IMR-90 (cell line): ENCODE measurements at regions not wholly inside any gene's neighbourhood (a gene's known extent, or its start where the extent isn't known, plus 50 kb on each side); places are given as distances from the start of the nearest gene placed in this dataset.
"Not testable (repeated sequence)": the region's sequence is repeated elsewhere in the genome, so short reads cannot be mapped to it uniquely, and the experiment has no call there.

Source experiments
- ATAC-seq: fragments of 200-7000 bp; cut with Tn5 transposase; 2 replicates; pipeline ENCODE4 v1.9.1; 2020; ENCODE audit warnings: low read depth, mild to moderate bottlenecking, moderate library complexity
- BruUV-seq: library from RNA; stranded (reverse); fragments of 400-500 nt; replicated peaks from 2 replicates; lab custom pipeline; 2021; lab: Mats Ljungman, UMichigan
- CTCF ChIA-PET: fragments of 300-600 bp; formaldehyde crosslinking; extraction: SDS; loops from one replicate; lab custom pipeline; 2021; ENCODE audit warnings: antibody characterized with exemption; lab: Yijun Ruan, JAX
- POLR2A ChIA-PET: fragments of 300-600 bp; sonication (Branson Sonifier 250); formaldehyde crosslinking; loops from one replicate; lab custom pipeline; 2022; ENCODE audit warnings: antibody characterized with exemption; ENCODE audit not compliant: unreplicated experiment; lab: Charles Lee
- DNase-seq: peaks from one replicate; pipeline ENCODE4 v3.0.0; 2013
- H2AFZ ChIP-seq: replicated peaks from 2 replicates; pipeline ENCODE3; 2013; ENCODE audit warnings: low read length, mild to moderate bottlenecking; ENCODE audit not compliant: poor library complexity
- H2AK5ac ChIP-seq: 2 replicates; pipeline ENCODE4 v1.6.1; 2013; ENCODE audit warnings: low read depth, low read length, inconsistent platforms
- H2AK9ac ChIP-seq: replicated peaks from 2 replicates; pipeline ENCODE3; 2013; ENCODE audit warnings: mild to moderate bottlenecking, low read depth, low read length, moderate library complexity; ENCODE audit not compliant: poor library complexity
- H2BK120ac ChIP-seq: 2 replicates; pipeline ENCODE4 v1.6.1; 2013; ENCODE audit warnings: low read depth, low read length, inconsistent platforms
- H2BK15ac ChIP-seq: 3 replicates; pipeline ENCODE4 v1.6.1; 2013; ENCODE audit warnings: low read depth, low read length, inconsistent platforms
- H2BK20ac ChIP-seq: 2 replicates; pipeline ENCODE4 v1.6.1; 2013; ENCODE audit warnings: low read depth, mild to moderate bottlenecking, inconsistent platforms, low read length, moderate library complexity
- H2BK5ac ChIP-seq: 2 replicates; pipeline ENCODE4 v1.6.1; 2013; ENCODE audit warnings: mild to moderate bottlenecking, low read depth, low read length, inconsistent platforms; ENCODE audit not compliant: poor library complexity, severe bottlenecking
- H3K14ac ChIP-seq: replicated peaks from 2 replicates; pipeline ENCODE4 v1.6.1; 2013; ENCODE audit warnings: low read depth, low read length, inconsistent platforms
- H3K18ac ChIP-seq: 2 replicates; pipeline ENCODE4 v1.6.1; 2013; ENCODE audit warnings: low read depth, low read length, control low read depth
- H3K23ac ChIP-seq: 2 replicates; pipeline ENCODE4 v1.6.1; 2013; ENCODE audit warnings: low read depth, low read length, inconsistent platforms
- H3K27ac ChIP-seq: 2 replicates; pipeline ENCODE4 v1.5.1; 2013; ENCODE audit warnings: mild to moderate bottlenecking, control low read depth, low read length; ENCODE audit not compliant: insufficient read depth
- H3K27me3 ChIP-seq: 2 replicates; pipeline ENCODE4 v1.6.1; 2013; ENCODE audit warnings: low read length; ENCODE audit not compliant: control insufficient read depth, insufficient read depth
- H3K36me3 ChIP-seq: 2 replicates; pipeline ENCODE4 v1.6.1; 2013; ENCODE audit warnings: low read length, mixed read lengths; ENCODE audit not compliant: control insufficient read depth, insufficient read depth
- H3K4ac ChIP-seq: 2 replicates; pipeline ENCODE4 v1.6.1; 2013; ENCODE audit warnings: low read depth, low read length, inconsistent platforms
- H3K4me1 ChIP-seq: 2 replicates; pipeline ENCODE4 v1.6.1; 2013; ENCODE audit warnings: low read length, mixed read lengths; ENCODE audit not compliant: control insufficient read depth, insufficient read depth
- H3K4me2 ChIP-seq: 2 replicates; pipeline ENCODE4 v1.6.1; 2013; ENCODE audit warnings: low read depth, mild to moderate bottlenecking, control low read depth, low read length, moderate library complexity
- H3K4me3 ChIP-seq: 2 replicates; pipeline ENCODE4 v1.5.1; 2013; ENCODE audit warnings: low read depth, mild to moderate bottlenecking, control low read depth, low read length, moderate library complexity; ENCODE audit not compliant: insufficient read depth
- H3K56ac ChIP-seq: 2 replicates; pipeline ENCODE4 v1.6.1; 2013; ENCODE audit warnings: low read length, inconsistent platforms; ENCODE audit not compliant: insufficient read depth; ENCODE audit errors: extremely low read depth
- H3K79me1 ChIP-seq, 2 experiments: 2 replicates each; pipeline ENCODE4 v1.6.1; 2013; ENCODE audit warnings: low read length in 2 of 2, inconsistent platforms in 1 of 2, low read depth in 1 of 2
- H3K9ac ChIP-seq: 2 replicates; pipeline ENCODE4 v1.6.1; 2013; ENCODE audit warnings: low read depth, low read length, control low read depth
- H3K9me1 ChIP-seq: 2 replicates; pipeline ENCODE4 v1.6.1; 2013; ENCODE audit warnings: low read length, inconsistent platforms; ENCODE audit not compliant: insufficient read depth
- H3K9me3 ChIP-seq: 2 replicates; pipeline ENCODE4 v1.6.1; 2013; ENCODE audit warnings: low read length; ENCODE audit not compliant: control insufficient read depth, insufficient read depth
- H4K20me1 ChIP-seq: 2 replicates; pipeline ENCODE4 v1.6.1; 2013; ENCODE audit warnings: low read length, inconsistent platforms; ENCODE audit not compliant: insufficient read depth
- H4K5ac ChIP-seq: 2 replicates; pipeline ENCODE4 v1.6.1; 2013; ENCODE audit warnings: mild to moderate bottlenecking, low read depth, low read length, control low read depth
- H4K8ac ChIP-seq, 2 experiments: 2 replicates each; pipeline ENCODE4 v1.6.1; 2013; ENCODE audit warnings: low read depth in 2 of 2, low read length in 2 of 2, control low read depth in 1 of 2, inconsistent platforms in 1 of 2
- H4K91ac ChIP-seq: 2 replicates; pipeline ENCODE4 v1.6.1; 2013; ENCODE audit warnings: low read depth, low read length, inconsistent platforms; ENCODE audit not compliant: insufficient read depth
- MAFK ChIP-seq: IDR thresholded peaks from 2 replicates; pipeline ENCODE4 v1.6.1; 2012; ENCODE audit warnings: low read depth, low read length, improper control_type of control experiment
- MXI1 ChIP-seq: IDR thresholded peaks from 2 replicates; pipeline ENCODE4 v1.6.1; 2012; ENCODE audit warnings: low read depth, mild to moderate bottlenecking, low read length, moderate library complexity, borderline replicate concordance
- NFE2L2 ChIP-seq: fragments of 150-350 bp; IDR thresholded peaks from 2 replicates; pipeline ENCODE4 v1.6.1; 2016; ENCODE audit warnings: low read depth, mild to moderate bottlenecking, low read length
- RAD21 ChIP-seq: IDR thresholded peaks from 2 replicates; pipeline ENCODE4 v1.6.1; 2012; ENCODE audit warnings: low read length, improper control_type of control experiment
- RCOR1 ChIP-seq: IDR thresholded peaks from 2 replicates; pipeline ENCODE4 v1.6.1; 2012; ENCODE audit warnings: mild to moderate bottlenecking, low read length, improper control_type of control experiment; ENCODE audit not compliant: insufficient replicate concordance
- WGBS, 2 experiments: methylation state at CpG; one replicate each; pipeline versions ENCODE4 v1.1.5 to v1.1.7; 2013; ENCODE audit warnings: missing lambda C conversion rate in 2 of 2; ENCODE audit not compliant: insufficient read length in 1 of 2; ENCODE audit errors: extremely low coverage in 2 of 2; 5-methylcytosine and 5-hydroxymethylcytosine counted together
- dilution Hi-C: fragments of 300-500 bp; cut with HindIII; formaldehyde crosslinking; loops from one replicate; pipeline ENCODE4 v1.14.3; 2018; ENCODE audit warnings: low sequenced_read_pairs; ENCODE audit not compliant: unreplicated experiment
- in situ Hi-C: fragments of 300-500 bp; cut with MboI; formaldehyde crosslinking; loops from 3 replicates; pipeline ENCODE4 v1.14.3; 2019; ENCODE audit warnings: low sequenced_read_pairs, inconsistent platforms, mixed read lengths
- intact Hi-C: fragments of 100-400 bp; cut with micrococcal nuclease; formaldehyde crosslinking; loops from 2 replicates; pipeline ENCODE4 v1.10.0; 2022
- TF ChIP-seq, protein P1 (sequence below): fragments of 150-350 bp; IDR thresholded peaks from 2 replicates; pipeline ENCODE4 v1.6.1; 2016; ENCODE audit warnings: low read depth, mild to moderate bottlenecking, low read length, moderate library complexity, borderline replicate concordance

DNA sequence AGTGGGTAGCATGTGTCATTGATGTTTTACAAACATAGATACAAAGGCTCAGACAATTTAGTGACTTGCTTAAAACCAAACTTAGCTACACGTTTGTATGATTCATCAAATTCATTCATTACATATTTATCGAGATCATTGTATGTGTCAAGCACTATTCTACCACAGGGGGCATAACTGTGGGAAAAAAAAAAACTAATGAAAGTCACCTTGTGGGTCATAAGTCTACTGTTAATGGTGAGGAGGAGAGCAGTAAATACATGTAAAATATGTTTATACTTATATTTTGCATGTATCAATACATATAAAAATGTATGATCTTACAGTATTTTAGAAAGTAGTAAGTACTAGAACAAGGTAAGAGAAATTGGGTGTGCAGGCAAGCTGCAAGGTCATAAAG is 933.8 kb downstream of the IPMK start:
- H3K56ac ChIP-seq: no peak overlapping the region
- no peaks in the 10 kb centered on the region for H4K20me1 ChIP-seq
- H2AK9ac ChIP-seq: no peak overlapping the region
- ATAC-seq (no peak), DNase-seq (no peak)
- no peak overlapping the region for H2BK120ac ChIP-seq
- H4K5ac ChIP-seq: no peak overlapping the region
- no peak overlapping the region for H4K8ac ChIP-seq
- H2AFZ ChIP-seq: no peak overlapping the region
- H3K4me2 ChIP-seq: no peak overlapping the region
- no peak overlapping the region for H2BK15ac ChIP-seq
- no peaks in the 10 kb centered on the region for H3K9me3 ChIP-seq
- no peak overlapping the region for H2BK20ac ChIP-seq
- dilution Hi-C loops (no loop called here), in situ Hi-C loops (no loop called here), intact Hi-C loops (no loop called here)
- H3K18ac ChIP-seq: no peak overlapping the region
- H3K23ac ChIP-seq: no peak overlapping the region
- POLR2A ChIA-PET: no interaction called here
- H3K9ac ChIP-seq: no peak overlapping the region
- H4K91ac ChIP-seq: no peak overlapping the region
- H3K4me1 ChIP-seq: no peaks in the 10 kb centered on the region
- H3K36me3 ChIP-seq: no peaks in the 10 kb centered on the region
- H3K4me3 ChIP-seq: no peak overlapping the region
- no peaks in the 10 kb centered on the region for H3K27me3 ChIP-seq
- WGBS, 2 experiments: no CpG with 5 or more reads among the region's 2 CpGs
- TF ChIP-seq MXI1 (no peak), MAFK (no peak), NFE2L2 (no peak), RAD21 (no peak), RCOR1 (no peak)
- TF ChIP-seq, protein P1, sequence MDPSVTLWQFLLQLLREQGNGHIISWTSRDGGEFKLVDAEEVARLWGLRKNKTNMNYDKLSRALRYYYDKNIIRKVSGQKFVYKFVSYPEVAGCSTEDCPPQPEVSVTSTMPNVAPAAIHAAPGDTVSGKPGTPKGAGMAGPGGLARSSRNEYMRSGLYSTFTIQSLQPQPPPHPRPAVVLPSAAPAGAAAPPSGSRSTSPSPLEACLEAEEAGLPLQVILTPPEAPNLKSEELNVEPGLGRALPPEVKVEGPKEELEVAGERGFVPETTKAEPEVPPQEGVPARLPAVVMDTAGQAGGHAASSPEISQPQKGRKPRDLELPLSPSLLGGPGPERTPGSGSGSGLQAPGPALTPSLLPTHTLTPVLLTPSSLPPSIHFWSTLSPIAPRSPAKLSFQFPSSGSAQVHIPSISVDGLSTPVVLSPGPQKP: no peak
- no peak overlapping the region for H2AK5ac ChIP-seq
- no peak overlapping the region for H2BK5ac ChIP-seq
- no peak overlapping the region for H3K27ac ChIP-seq
- BruUV-seq: no TSS peak
- CTCF ChIA-PET: no interaction called here
- H3K9me1 ChIP-seq: no peaks in the 10 kb centered on the region
- H3K79me1 ChIP-seq: no peaks in the 10 kb centered on the region
- no peak overlapping the region for H3K14ac ChIP-seq
- no peak overlapping the region for H3K4ac ChIP-seq

GRCh38 chr10:57321400-57321854 is 946.3 kb downstream of the IPMK start:
- H2AK9ac ChIP-seq, in situ Hi-C loops, dilution Hi-C loops, H2AK5ac ChIP-seq, H3K4me1 ChIP-seq, ATAC-seq, H2BK5ac ChIP-seq, H4K91ac ChIP-seq, H3K9me1 ChIP-seq, BruUV-seq, POLR2A ChIA-PET, H2BK15ac ChIP-seq, H3K27ac ChIP-seq, H3K9me3 ChIP-seq, H3K4me2 ChIP-seq, H3K18ac ChIP-seq, H3K27me3 ChIP-seq, CTCF ChIA-PET, H2BK120ac ChIP-seq, H3K36me3 ChIP-seq, H3K79me1 ChIP-seq, H3K56ac ChIP-seq, H3K4ac ChIP-seq, H3K9ac ChIP-seq, H4K8ac ChIP-seq, H3K14ac ChIP-seq, H2BK20ac ChIP-seq, H4K20me1 ChIP-seq, H3K23ac ChIP-seq, H4K5ac ChIP-seq, H3K4me3 ChIP-seq, DNase-seq, H2AFZ ChIP-seq, intact Hi-C loops: not testable (repeated sequence)
- 60% methylated on average over 1 of the region's 29 CpGs; no CpG with 5 or more reads in 1 of the 2 experiments for WGBS, 2 experiments
